UCSD-AML1 (cell line): ENCODE measurements at regions not wholly inside any gene's neighbourhood (a gene's known extent, or its start where the extent isn't known, plus 50 kb on each side); places are given as distances from the start of the nearest gene placed in this dataset.

Source experiments
- DNase-seq: peaks from one replicate; lab custom pipeline; 2025; ENCODE audit not compliant: unreplicated experiment; lab: John Stamatoyannopoulos, UW

DNA sequence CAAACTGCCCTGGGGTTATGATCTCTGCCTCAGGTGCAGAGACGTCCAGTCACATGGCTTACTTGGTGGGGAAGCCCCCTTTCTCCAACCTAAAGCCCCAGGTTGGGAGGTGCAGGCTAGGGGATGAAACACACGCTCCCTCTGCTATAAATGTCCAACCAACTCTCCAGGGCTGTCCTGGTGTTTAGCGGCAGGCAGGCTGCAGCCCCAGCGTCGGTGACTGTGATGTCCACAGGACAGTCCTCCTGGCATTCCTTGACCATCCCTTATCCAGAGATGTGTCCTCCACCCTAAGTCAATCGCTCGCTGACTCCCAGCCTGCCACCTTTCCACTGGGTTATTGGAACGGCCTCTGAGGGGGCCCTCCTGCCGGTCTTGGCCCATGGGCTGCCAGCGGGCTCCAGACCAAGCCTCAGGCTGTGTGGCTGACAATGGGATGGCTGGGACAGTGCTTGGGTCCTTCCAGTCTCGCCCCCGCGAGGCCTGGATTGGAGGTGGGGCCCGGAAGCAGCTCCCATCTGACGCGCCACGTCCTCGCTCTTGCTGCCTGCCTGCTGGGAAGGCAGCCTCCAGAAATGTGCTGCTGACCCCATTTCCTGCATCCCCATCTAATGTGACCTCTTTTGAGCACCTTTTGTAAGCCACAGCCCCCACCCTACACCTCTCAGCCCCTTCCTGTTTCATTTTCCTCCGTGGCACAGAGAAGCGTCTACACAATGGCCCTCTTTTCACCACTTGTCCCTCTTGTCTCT is 60.8 kb upstream of the ADRA2C start:
- DNase-seq, result no peak

GRCh38 chr4:3704669-3705068 is 61.5 kb upstream of the ADRA2C start:
- no peak for DNase-seq

DNA sequence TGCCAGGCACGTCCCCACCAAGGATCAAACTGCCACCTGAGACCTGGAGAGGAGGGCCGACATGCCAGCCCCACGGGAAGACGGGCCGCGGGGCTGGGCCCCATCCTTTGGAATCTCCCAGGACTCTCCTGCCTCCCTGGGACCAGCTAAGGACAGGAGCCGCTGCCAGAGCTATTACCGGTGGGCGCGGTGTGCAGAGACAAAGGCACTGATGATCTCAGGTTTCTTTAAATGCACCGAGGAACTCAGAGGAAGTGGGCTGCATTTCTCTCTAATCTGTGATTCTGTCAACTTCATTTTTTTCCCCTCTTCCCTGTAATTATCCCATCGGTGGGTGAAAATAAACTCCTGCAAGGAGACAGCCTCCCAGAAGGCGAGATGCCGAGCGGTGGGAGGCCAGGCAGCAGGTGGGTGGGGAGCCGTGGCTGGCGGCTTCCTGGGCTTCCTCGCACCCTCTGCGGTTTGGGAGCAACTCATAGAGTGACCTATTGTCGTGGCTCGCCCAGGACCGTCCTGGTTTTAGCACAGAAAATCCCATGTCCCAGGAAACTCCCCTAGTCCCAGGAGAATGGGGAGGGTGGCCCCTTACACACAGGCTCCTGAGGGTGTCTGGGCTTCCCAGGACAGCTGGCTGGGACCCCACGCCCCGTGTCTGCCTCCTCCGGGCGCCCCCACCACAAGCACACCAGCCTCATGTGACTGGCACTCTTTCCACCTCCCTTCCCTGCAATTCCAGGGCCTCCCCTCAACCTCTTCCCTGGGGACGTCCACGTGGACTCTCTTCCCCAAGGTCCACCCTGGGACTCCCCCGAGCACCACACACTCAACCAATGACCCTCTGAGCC is 62.3 kb upstream of the ADRA2C start:
- no peak for DNase-seq

DNA sequence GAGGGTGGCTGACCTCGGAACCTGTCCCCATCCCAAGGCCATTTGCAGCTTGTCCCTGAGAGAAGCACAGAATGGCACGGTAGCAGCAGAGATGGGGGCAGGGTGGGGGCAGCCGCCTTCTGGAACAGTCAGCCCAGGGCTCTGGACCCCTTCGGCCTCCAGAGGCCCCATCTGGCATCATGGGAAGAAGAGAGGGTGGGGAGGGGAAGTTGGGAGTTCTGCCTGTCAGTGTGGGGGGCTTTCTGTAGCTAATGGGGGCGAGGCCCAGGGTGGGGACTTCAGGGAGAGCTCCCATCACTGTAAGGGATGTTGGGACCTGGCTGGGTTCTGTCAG is 62.9 kb upstream of the ADRA2C start:
- no peak for DNase-seq

- DNase-seq, result no peak
Observed at GRCh38 chr4:3702561-3703221, 63.5 kb upstream of the ADRA2C start.

- DNase-seq, result no peak
Observed at GRCh38 chr4:3701736-3702560, 64.2 kb upstream of the ADRA2C start.

DNA sequence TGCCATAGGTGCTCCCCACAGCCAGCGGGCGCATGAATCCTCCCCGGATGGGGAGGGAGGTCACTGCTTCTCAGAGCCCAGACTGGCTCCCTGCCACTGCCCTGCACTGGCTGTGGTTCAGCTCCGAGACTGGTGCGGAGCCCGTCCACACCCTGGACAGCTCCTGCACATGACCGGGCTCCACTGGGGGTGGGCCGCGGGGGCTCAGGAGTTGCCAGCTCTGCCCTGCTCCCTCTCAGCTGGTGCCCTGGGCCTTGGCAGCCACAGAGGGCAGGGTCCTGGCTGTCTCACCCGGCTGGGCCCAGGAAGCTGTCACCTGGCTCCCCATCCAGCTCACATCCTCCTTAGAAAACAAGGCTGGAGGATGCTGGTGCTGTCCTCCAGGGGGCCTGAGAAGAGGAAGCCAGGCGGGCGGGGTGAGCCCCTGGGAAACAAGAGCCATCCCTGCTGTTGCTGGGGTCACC is 64.9 kb upstream of the ADRA2C start:
- DNase-seq, result no peak

- DNase-seq, result no peak
Observed at GRCh38 chr4:3700736-3701135, 65.4 kb upstream of the ADRA2C start.

DNA sequence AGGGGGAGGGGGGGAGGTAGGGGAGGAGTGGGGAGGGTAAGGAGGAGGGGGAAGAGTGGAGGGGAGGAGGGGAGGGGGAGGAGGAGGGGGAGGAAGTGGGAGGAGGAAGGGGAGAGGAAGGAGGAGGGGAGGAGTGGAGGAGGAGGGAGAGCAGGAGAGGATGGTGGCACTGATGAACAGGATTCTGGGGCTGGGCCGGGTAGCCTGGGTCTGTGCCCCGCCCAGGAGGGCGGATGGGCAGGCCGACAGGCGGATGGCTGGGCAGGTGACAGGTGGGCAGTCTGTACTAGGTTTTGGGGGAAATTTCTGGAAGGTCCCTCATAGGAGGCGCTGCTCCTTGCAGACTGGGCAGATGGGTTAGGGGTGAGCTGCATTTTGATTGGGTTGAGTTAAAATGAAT is 66.0 kb upstream of the ADRA2C start:
- no peak for DNase-seq

GRCh38 chr4:3699678-3700077 is 66.5 kb upstream of the ADRA2C start:
- DNase-seq, result no peak

DNA sequence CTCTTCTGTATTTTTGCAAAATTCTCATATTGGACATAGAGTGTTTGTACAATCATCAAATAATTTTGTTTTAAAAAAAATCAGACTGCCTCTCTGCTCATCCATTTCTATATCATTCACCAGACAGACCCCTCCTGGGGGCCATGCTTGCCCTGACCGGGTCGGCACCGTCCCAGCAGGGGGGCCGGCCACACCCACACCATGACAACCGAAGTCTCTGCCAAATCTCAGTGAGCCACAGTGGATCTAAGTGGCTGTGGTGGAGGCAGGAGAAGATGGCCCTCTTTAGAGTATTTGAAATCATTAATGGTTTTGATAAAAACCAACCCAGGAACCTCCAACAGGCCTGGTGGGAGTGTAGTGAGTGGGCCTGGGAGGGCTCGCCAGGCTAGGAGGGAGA is 66.9 kb upstream of the ADRA2C start:
- no peak for DNase-seq

- no peak for DNase-seq
Observed at GRCh38 chr4:3697033-3697432, 69.2 kb upstream of the ADRA2C start.

DNA sequence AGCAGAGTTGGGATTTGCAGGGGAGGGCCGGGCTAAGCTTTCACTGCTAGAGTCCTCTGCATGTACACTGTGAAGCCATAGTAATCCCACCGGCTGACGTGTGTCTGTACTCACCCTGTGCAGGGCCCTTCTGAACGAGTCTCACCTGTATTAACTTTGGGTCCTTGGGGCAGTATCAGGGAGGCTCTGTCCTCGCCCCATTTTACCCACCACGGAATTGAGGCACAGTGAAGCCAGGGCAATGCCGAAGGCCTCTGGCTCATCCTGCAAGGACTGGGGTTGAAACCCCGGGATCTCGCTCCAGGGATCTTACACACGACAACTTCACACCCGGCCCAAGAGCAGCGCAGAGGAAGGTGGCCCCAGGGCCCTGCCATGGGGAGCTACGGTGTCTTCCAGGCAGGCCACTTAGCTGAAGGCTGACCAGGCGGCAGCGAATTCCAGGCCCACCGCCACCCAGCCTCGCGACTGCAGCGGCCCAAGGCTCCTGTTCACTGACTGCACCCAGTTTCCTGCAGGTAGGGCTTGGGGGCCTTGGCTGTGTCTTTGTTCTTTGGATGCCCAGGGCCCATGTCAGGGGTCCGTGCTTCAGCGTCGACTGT is 75.5 kb upstream of the ADRA2C start:
- DNase-seq, result no peak

DNA sequence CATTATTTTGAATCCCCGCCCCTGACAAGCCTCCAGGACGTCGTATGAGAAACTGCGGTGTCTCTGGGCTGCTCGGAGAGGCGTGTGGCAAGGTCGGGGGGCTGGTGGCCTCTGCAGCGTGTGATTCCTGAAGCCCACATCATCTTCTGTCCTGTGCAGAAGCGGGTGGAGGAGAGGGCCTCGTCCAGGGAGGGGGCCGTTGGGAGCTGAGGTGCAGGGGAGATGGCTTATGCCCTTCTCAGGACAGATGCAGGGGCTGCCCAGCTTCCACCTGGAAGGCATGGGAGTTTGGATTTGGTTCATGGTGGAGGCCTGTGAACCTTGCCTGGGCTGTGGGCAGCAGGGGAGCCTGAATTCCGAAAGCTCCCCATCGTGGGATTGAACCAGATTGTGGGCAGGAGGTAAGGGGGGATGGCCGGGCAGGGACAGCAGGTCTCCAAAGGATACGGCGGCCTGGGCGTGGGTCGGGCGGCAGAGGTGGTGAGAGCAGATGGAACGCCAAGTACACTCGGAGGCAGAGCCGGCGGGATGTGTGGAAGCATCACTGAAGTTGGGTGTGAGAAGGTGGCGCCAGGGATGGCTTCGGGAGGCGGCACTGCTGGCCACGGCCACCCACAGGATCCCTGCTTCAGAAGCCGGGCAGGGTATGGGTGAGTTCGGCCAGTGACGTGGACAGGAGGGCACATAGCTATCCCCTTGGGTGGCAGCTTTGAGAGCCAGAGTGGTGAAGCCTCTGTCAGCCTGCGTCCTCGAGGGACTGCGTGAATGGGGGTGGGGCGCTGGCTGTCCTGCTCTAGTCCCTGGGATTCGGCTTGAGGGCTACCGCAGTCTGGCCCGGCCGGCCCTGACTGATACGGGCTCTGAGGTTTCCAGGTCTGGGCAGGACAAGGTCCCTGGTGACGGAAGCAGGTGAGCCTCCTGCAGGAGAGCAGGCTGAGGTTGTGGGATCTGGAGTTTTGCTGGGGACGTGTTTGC is 76.3 kb upstream of the ADRA2C start:
- DNase-seq, result no peak

DNA sequence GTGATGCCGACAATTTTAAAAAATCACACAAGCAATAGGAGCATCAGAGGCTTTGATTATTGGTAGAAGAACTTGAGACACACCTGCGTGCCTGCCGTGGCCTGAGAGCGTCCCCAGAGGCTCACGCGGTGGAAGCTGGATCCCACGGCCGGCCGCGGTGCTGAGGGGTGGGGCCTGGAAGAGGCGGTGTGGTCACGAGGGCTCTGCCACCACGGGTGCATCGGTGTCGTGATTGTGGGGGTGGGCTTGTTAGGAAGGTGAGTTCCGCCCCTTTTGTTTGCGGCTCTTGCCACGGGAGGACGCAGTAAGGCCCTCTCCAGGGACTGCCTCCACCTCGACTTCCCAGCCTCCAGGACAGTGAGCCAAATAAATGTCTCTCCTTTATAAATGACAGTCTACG is 77.2 kb upstream of the ADRA2C start:
- DNase-seq, result no peak

- no peak for DNase-seq
Observed at GRCh38 chr4:3688018-3688998, 77.9 kb upstream of the ADRA2C start.

DNA sequence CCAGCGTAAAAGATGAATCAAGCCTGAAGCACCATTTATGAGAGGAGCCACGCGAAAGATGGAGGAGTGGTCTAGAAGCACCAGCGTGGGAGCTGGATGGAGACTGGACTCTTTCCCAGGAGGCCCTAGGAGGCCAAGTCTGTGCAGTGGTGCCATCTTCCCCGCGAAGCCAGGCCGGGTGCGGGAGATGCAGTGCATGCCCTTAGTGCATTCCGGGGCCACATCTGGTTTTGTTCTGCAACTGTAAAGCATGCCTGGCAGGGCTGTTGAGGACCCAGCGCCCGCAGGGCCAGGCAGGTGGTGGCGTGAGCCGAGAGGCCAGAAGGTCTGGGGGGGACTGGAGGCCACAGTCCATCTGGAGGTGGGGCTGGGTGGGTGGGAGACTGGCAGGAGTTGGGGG is 78.6 kb upstream of the ADRA2C start:
- no peak for DNase-seq

GRCh38 chr4:3686753-3687152 is 79.4 kb upstream of the ADRA2C start:
- no peak for DNase-seq
